GM21723 (cell line): ENCODE measurements at regions not wholly inside any gene's neighbourhood (a gene's known extent, or its start where the extent isn't known, plus 50 kb on each side); places are given as distances from the start of the nearest gene placed in this dataset.
"Not testable (repeated sequence)": the region's sequence is repeated elsewhere in the genome, so short reads cannot be mapped to it uniquely, and the experiment has no call there.

Source experiments
- ATAC-seq: cut with Tn5 transposase; IDR thresholded peaks from one replicate; pipeline ENCODE4 v1.9.1; 2021; ENCODE audit warnings: mild to moderate bottlenecking, moderate library complexity; ENCODE audit not compliant: unreplicated experiment

DNA sequence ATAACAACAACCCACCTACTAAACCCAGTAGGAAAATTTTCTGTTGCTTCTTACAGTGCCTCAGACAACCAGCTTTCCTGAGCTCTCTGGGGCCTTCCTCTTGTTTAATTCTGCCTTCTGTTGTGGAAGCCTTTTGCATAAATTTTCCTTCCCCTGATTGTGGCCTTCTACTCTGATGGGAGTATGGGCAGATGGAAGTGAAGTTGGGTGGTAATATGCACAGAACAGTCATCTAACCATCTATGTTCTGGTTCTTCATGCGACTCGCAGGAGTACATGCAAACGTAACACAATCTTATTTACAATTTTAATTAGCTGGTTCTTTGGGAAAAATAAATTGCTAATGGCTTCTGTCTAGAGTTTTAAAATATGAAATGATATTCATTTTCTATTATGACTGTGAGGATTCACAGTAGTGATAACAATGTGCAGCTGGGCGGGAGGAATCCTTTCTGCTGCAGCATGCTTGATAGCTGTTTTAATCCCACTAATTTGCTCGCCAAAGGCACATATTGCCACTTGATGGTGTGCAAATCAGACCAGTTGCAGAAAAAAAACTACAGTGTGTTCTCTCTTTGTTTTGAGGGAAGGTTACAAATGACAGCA is 311.5 kb upstream of the ROPN1 start:
- ATAC-seq, result no peak

- ATAC-seq, result no peak
Measured at GRCh38 chr3:124306665-124307064, 314.7 kb upstream of the ROPN1 start.

GRCh38 chr3:124313621-124314020 is 321.7 kb upstream of the ROPN1 start:
- ATAC-seq, result no peak

GRCh38 chr3:124315215-124316033 is 323.5 kb upstream of the ROPN1 start:
- no peak for ATAC-seq

- ATAC-seq, result no peak
Measured at GRCh38 chr3:124316034-124316287, 324.0 kb upstream of the ROPN1 start.

DNA sequence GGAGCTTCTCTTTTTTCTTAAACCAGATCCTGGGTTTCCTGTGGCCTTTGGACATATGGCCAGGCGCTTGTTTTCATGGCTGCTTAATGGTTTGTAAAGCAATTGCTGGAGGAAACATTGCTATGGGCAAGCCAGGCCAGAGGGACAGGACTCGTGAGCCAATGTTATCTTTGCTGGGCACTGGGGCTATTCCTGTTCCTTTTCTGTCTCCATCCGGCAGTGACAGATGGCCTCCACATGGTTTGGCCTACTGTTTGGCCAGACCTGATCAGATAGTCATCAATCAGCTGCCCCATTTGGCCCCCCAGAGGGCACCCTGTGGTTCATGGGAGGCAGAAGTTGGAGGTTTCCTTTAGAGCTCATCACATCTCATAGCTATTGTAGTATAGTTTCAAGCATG is 326.1 kb upstream of the ROPN1 start:
- ATAC-seq, result no peak

DNA sequence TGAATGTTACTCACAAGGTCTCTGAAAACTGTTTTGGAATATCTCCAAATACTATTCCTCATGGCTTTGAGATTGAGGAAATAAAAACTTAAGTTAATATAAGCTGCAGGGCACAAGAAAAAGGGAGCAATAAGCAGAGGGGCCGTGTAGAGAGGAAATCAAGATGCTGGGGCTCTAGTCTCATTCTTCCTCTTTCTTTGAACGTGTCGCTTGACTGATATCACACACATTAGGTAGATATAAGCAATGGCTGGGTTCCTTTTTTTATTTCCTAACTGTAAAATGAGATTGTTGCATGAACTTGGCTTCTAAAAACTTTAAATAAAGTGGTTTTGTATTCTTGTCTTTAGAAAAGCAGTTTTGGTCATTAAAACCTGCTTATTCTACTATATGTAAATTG is 326.7 kb upstream of the ROPN1 start:
- ATAC-seq, result no peak

GRCh38 chr3:124320976-124321375 is 329.1 kb upstream of the ROPN1 start:
- ATAC-seq, result no peak

DNA sequence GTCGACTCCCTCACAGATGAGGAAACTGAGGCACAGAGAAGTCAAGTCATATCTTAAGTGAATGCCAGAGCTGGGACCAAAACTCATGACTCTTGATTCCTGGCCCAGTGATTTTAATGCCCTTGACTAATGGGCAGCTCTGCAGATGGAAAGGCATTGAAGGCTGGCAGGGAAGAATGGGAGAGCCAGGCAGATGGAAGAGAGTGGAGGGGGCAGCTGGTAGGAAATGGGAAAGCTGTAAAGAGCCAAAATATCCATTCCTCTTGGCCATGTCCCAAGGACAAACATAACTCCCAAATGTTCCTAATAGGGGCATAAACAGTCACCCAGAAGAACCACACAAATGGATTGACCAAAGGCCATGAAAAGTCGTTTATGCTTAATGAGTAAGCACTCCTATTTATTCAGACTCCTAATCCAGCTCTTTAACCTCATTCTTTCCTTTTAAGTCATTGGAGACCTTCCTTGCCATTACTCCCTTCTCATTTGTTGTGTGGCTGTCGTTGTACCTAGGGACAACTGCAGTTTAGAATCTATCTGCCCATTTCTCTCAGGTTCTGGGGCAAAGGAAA is 330.5 kb upstream of the ROPN1 start:
- no peak for ATAC-seq

- no peak for ATAC-seq
Measured at GRCh38 chr3:124322966-124323365, 331.0 kb upstream of the ROPN1 start.

DNA sequence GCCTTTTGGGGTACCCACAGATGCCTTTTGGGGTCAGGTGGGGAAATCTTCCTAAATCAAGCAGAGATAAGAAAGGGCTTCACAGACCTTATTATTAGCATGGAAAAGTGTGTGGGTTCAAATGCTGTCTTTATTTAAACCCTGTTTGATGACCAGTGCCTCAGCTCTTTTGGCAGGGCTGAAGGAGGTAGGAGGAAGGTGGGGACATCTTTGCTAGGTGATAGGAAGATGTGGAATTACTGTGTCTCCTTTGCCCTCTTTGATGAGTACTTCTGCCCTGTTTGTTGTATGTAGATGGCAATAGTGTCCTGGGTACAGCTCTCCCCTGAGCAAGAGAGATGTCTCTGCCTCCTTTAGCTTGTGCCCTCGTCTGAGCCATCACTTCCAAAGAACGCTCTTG is 333.3 kb upstream of the ROPN1 start:
- ATAC-seq, result no peak

DNA sequence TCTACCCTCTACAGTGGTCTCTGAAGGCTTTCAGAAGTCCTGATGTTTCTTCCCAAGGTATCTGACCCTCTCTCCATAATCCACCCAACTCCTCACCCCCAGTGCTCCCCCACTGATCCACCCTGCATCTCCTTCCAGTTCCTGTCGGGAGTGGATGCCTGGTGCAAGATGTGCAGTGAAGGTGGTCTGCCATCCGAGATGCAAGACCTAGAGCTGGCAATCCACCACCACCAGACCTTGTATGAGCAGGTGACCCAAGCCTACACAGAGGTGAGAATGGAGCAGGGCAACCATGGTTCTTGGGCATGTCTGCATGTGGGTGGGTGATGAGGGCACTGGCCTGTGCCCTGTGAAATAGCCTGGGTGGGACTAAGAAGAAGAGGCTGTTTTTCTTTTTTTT is 337.8 kb upstream of the ROPN1 start:
- ATAC-seq, result no peak

DNA sequence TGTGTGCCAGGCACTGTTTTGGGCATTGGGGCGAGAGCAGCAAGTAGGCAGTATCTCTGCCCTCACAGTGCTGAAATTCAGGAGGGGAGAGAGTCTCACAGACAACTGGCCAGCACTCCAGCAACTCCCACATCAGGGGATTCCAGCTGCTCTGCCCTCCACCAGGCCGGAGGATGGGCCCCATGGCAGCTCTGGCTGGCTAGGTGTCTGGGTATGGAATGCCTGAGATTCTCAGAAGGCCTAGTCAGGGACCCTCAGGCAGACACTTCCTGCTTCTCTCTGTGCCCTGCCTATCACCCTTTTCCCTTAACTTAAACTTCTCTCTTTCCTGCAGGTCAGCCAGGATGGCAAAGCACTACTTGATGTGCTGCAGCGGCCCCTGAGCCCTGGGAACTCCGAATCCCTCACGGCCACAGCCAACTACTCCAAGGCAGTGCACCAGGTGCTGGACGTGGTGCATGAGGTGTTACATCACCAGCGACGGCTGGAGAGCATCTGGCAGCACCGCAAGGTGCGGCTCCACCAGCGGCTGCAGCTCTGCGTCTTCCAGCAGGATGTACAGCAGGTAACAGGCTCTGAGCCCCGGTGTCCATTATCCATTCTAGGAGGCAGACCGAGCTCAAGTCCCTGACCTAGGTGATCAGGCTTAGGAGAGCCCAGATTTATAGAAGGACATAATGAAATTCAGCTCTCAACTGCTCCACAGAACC is 342.2 kb upstream of the ROPN1 start:
- ATAC-seq, result no peak

DNA sequence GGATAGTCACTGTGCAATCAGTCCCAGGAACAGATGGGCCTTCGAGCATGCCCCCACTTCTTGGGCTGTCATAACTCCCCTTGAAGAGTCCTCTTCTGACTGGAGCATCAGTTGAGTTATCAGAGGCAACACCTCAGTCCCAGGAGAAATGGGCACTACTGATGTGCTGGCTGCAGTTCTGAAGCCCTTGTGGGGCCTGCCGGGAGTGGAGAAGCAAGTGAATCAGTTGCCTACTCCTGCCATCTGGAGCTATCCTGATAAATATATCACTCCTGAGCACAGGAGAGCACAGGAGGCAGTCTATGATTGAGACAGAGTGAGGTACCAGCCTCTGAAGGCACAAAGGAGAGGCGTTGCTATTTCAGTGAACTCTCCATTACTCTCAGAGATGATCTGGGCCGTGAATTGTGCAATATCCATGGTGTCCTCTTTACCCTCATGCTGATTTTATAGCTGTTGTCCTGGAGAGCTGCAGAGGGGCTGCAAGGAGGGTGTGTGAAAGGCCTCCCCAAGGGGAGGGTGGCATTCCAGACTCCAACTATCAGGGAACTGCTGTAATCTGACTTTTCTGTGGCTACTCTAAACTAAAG is 344.2 kb upstream of the ROPN1 start:
- ATAC-seq, result no peak

DNA sequence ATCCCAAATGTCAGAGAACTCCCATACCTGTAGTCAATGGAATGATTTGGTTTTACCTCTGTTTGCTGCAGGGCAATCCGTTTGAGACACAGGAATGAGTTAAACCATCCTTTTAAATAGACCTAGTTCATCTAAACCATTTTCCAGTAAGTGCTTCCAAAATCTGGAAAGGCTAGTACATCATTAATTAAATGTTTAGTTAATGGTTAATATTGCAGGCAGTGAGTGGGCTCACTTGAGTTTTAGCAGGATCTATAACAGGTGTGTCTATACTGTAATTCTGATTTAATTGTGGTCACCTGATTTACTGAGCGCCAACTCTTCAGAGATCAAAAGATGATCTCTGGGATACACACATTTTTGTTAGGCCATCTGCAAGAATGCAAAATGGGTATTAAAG is 353.9 kb upstream of the ROPN1 start:
- ATAC-seq, result no peak

GRCh38 chr3:124346487-124346886 is 354.6 kb upstream of the ROPN1 start:
- ATAC-seq, result no peak

GRCh38 chr3:124347418-124347817 is 355.5 kb upstream of the ROPN1 start:
- no peak for ATAC-seq

GRCh38 chr3:124348555-124348954 is 356.6 kb upstream of the ROPN1 start:
- not testable (repeated sequence) for ATAC-seq

DNA sequence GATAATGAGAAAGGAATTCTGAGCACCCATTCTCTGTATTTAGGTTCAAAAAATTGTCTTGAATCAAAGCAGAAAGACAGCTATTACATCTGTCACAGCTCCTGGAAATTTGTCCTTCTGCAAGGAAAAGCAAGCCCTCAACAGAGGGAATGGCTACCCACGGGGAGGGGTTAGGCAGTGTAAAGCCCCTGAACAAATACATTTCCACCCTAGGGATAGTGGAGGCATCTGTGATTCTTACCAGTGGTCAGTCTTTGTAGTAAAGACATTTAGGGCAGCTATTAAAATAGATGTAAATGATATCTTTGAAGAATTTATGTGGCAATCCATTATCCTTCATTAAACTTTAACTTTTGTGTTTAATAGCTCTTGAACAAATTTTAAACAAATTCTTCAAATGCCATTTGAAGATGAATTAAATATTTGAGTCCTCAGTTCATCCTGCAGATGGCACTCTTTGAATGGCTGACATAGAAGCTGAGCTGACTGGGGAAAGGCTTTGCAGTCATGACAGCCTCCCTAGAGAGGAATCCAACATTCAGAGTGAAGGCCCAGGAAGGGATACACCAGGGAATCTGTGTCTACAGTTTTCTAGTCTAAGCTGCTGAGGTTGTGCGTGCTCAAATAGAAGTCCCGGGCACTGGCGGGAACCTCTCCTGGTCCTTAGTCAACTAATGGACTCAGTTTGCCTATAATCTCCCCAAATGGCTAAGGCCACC is 359.7 kb upstream of the ROPN1 start:
- ATAC-seq, result no peak

- no peak for ATAC-seq
Measured at GRCh38 chr3:124352149-124352539, 360.2 kb upstream of the ROPN1 start.

GRCh38 chr3:124353691-124354090 is 361.8 kb upstream of the ROPN1 start:
- no peak for ATAC-seq
